Heart right ventricle (tissue), 16 donors: ENCODE measurements at regions not wholly inside any gene's neighbourhood (a gene's known extent, or its start where the extent isn't known, plus 50 kb on each side); places are given as distances from the start of the nearest gene placed in this dataset.

Experiments
- ATAC-seq, 8 donors: fragments of 200-7000 bp; cut with Tn5 transposase; one replicate each; pipeline ENCODE4 v1.9.1; 2020; ENCODE audit warnings: mild to moderate bottlenecking in 8 of 8, moderate library complexity in 8 of 8, moderate number of reproducible peaks in 1 of 8
- DNase-seq, 2 donors: peaks; one replicate each; pipeline ENCODE4 v3.0.0-alpha.2; 2020
- H3K27ac ChIP-seq, 10 donors: fragments of 200-600 bp; sonication (generic) in 2 of 10; one replicate each; pipeline versions ENCODE4 v1.5.0 to v1.8.0; 2020 to 2022; ENCODE audit warnings: mild to moderate bottlenecking in 3 of 10
- H3K27me3 ChIP-seq, 7 donors: fragments of 200-600 bp; one replicate each; pipeline ENCODE4 v1.8.0; 2021 to 2022; ENCODE audit warnings: mild to moderate bottlenecking in 2 of 7
- H3K36me3 ChIP-seq, 9 donors: fragments of 200-600 bp; sonication (generic) in 1 of 9; one replicate each; pipeline versions ENCODE4 v1.5.0 to v1.8.0; 2020 to 2022; ENCODE audit warnings: mild to moderate bottlenecking in 2 of 9
- H3K4me1 ChIP-seq, 9 donors: fragments of 200-600 bp; sonication (generic) in 1 of 9; one replicate each; pipeline versions ENCODE4 v1.5.0 to v1.8.0; 2020 to 2022; ENCODE audit warnings: mild to moderate bottlenecking in 4 of 9
- H3K4me3 ChIP-seq, 10 donors: fragments of 200-600 bp; sonication (generic) in 2 of 10; one replicate each; pipeline versions ENCODE4 v1.5.0 to v1.8.0; 2020 to 2022; ENCODE audit warnings: mild to moderate bottlenecking in 7 of 10, moderate library complexity in 2 of 10
- H3K9me3 ChIP-seq, 11 donors: fragments of 200-600 bp in 10 of 11; sonication (generic) in 2 of 11; one replicate each; pipeline versions ENCODE4 v1.5.0 to v1.8.0; 2013 to 2022; ENCODE audit warnings: mild to moderate bottlenecking in 2 of 11, control low read depth in 1 of 11, moderate library complexity in 1 of 11
- WGBS, 2 donors: extraction: QIAGEN DNeasy Blood & Tissue Kit; methylation state at CpG; one replicate each; pipeline ENCODE4 v1.1.7; 2013; ENCODE audit warnings: inconsistent platforms in 1 of 2; 5-methylcytosine and 5-hydroxymethylcytosine counted together
- intact Hi-C, 10 donors: fragments of 100-400 bp; cut with DNase I; formaldehyde crosslinking; loops; one replicate each; pipeline versions ENCODE4 v1.11.1 to v1.14.2; 2022
- TF ChIP-seq, protein P1 (sequence below), 9 donors: fragments of 200-600 bp; sonication (generic) in 2 of 9; IDR thresholded peaks; one replicate each; pipeline versions ENCODE4 v1.5.0 to v1.8.0; 2021 to 2022; ENCODE audit warnings: antibody characterized with exemption in 9 of 9, mild to moderate bottlenecking in 5 of 9, moderate library complexity in 1 of 9
- donor health status: Arrhythmogenic right ventricular cardiomyopathy.
- donor health status: ischemic (EF 13 %, LVEDD 7.1; RV severe dilation, severe dysfunction).
- donor health status: healthy with polysubstance abuse.
- donor health status: DM: no; HTN: yes; CAD: no.
- donor health status: DM: no; HTN: no; CAD: no.
- donor health status: ischemic (EF 25% LVEDD 6.9; RV normal size, moderate dysfunction).
- donor health status: ischemic (EF 25% LVEDD 5.7; RV mildly dilated, moderate dysfunction).
- donor health status: healthy.
- donor health status: DM: yes; HTN: yes; CAD: no.
- donor health status: Ischemic cardiomyopathy.
- donor health status: ischemic (EF 35%, LVEDD 5.7; RV mildly dilated, moderate dysfunction).
- donor health status: nonischemic (EF 11% LVEDD 7.7; RV severe dilation, severe dysfunction).
- donor health status: DM: yes; HTN: yes; CAD: no.
- donor health status: PGD.
- donor health status: ischemic (EF 29% LVEDD 5.4; RV normal size, mild dysfunction).
- donor health status: nonischemic (EF 23%, LVEDD 6.1; RV moderate dilation, normal function).

DNA sequence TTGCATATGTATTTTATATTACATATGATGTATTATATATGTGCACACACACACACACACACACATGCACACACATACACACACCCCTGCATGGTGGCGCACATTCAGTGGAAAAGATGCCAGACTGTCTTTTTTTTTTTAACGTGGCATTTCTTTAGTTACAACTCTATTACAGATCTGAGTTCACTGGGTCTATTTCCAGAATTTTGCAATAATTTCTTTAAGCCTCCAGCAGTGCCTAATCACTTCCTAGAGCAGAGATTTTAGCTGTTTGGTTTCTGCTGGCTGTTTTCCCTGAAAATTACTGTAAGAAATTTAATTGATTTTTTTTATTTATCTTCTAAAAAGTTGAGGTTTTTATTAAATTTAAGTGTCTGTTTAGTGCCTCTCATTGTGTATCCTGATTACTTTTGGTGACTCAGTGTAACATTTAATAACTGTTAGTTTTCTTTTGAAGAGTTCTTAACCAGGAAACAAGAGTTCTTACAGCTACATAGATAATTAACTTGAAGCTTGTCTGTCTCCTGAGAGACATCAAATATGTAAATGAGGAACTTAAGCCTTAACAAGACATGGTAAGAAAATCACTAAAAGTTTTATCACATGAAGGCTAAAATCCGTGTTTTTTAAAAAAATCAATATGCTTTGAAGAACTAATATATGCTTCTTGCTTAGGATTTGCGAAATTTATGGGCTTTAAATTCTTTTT, 232.0 kb downstream of the MDFIC start:
- WGBS, 2 donors: 82 to 89% methylated on average over 4 of the region's 4 CpGs
- no peak for ATAC-seq

DNA sequence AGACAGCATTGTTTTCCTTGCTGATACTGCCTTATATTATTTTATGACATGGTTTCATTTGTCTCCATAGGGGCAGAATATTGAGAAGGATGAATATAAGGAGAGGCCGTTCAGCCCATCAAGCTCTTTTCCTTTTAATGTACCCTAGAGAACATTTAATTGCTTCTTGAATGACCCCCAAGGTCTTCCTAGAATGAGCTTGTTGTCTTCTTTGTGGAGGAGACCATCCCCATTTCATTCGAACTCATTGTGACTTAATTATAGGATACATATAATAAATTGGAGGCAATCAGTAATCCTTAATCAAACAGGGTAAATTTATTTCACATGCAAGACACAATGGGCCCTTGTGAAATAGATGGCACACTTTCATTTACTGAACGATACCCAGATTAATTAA, 231.3 kb downstream of the MDFIC start:
- Histone ChIP-seq H3K27ac (no peak overlapping the region), H3K4me3 (no peak overlapping the region), H3K9me3 (no peaks in the 10 kb centered on the region), H3K27me3 (no peaks in the 10 kb centered on the region), H3K36me3 (no peaks in the 10 kb centered on the region), H3K4me1 (no peaks in the 10 kb centered on the region)
- TF ChIP-seq, protein P1, sequence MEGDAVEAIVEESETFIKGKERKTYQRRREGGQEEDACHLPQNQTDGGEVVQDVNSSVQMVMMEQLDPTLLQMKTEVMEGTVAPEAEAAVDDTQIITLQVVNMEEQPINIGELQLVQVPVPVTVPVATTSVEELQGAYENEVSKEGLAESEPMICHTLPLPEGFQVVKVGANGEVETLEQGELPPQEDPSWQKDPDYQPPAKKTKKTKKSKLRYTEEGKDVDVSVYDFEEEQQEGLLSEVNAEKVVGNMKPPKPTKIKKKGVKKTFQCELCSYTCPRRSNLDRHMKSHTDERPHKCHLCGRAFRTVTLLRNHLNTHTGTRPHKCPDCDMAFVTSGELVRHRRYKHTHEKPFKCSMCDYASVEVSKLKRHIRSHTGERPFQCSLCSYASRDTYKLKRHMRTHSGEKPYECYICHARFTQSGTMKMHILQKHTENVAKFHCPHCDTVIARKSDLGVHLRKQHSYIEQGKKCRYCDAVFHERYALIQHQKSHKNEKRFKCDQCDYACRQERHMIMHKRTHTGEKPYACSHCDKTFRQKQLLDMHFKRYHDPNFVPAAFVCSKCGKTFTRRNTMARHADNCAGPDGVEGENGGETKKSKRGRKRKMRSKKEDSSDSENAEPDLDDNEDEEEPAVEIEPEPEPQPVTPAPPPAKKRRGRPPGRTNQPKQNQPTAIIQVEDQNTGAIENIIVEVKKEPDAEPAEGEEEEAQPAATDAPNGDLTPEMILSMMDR (IDR thresholded peaks at IDR 0.05): no peak
- ATAC-seq (no peak), DNase-seq (no peak)
- intact Hi-C loops: no loop called here
- WGBS, 2 donors: 92 to 93% methylated on average over 3 of the region's 3 CpGs

More for the DNA sequence above, 232.0 kb downstream of the MDFIC start:
- Histone ChIP-seq H3K27ac (no peak overlapping the region), H3K9me3 (no peaks in the 10 kb centered on the region), H3K27me3 (no peaks in the 10 kb centered on the region), H3K36me3 (no peaks in the 10 kb centered on the region), H3K4me1 (no peaks in the 10 kb centered on the region), H3K4me3 (no peak overlapping the region)
- intact Hi-C loops: no loop called here
- no peak for DNase-seq
- TF ChIP-seq, protein P1 (IDR thresholded peaks at IDR 0.05): no peak

DNA sequence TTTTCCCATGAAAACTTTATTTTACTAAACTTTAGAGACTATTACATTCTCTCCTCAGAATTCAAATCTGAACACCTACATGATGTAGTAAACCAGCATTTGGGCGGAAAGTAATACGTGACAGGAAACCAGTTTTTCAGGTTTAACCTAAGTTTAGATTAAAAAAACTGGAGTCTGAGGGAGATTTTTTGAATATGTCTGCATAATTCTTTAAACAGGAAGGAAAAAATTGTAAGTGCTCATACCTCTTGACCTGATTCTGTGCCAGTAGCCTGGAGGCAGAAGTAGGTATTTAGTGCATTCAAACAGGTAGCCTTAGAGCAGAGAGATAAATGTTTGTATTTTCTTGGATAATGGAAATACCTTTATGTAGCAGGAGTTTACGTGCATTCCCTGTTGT, 224.3 kb downstream of the MDFIC start:
- H3K27me3 ChIP-seq: no peaks in the 10 kb centered on the region
- DNase-seq (no peak), ATAC-seq (no peak)
- no peak overlapping the region for H3K27ac ChIP-seq
- H3K36me3 ChIP-seq: no peaks in the 10 kb centered on the region
- 90 to 95% methylated on average over 3 of the region's 3 CpGs for WGBS, 2 donors
- peaks cover 0 to 8% (median 0%) of the 10 kb centered on the region in 9 donors for H3K4me1 ChIP-seq
- intact Hi-C loops: no loop called here
- H3K9me3 ChIP-seq: no peaks in the 10 kb centered on the region
- no peak overlapping the region for H3K4me3 ChIP-seq
- TF ChIP-seq, protein P1 (IDR thresholded peaks at IDR 0.05): no peak

DNA sequence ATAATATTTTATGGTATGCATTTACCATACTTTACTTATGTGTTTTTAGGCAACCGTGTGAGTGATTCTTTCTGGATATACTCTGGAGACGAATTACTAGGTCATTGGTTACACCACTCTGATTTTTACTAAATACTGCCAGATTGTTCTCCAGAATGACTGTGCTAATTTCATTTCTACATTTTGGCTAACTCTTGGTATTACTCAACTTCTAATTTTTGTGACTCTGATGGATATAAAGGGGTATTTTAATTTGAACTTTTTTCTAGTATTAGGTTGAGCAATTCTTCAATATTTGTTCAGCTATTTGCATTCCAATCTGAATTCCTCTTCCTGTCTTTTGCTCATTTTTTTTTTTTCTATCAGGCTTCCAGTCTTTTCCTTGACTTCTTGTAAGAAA, 223.6 kb downstream of the MDFIC start:
- TF ChIP-seq, protein P1 (IDR thresholded peaks at IDR 0.05): no peak
- H3K4me3 ChIP-seq: no peak overlapping the region
- intact Hi-C loops: no loop called here
- 53 to 60% methylated on average over 2 of the region's 2 CpGs for WGBS, 2 donors
- no peak for DNase-seq
- no peaks in the 10 kb centered on the region for H3K36me3 ChIP-seq
- no peaks in the 10 kb centered on the region for H3K9me3 ChIP-seq
- no peaks in the 10 kb centered on the region for H3K27me3 ChIP-seq
- H3K4me1 ChIP-seq: peaks cover 0 to 8% (median 0%) of the 10 kb centered on the region in 9 donors
- H3K27ac ChIP-seq: no peak overlapping the region
- ATAC-seq: peak in 2 of 8 donors; percentile 42 to 75
